GM12864 (cell line): ENCODE measurements at regions not wholly inside any gene's neighbourhood (a gene's known extent, or its start where the extent isn't known, plus 50 kb on each side); places are given as distances from the start of the nearest gene placed in this dataset.
A peak's percentile ranks its signal among the peaks of the same experiment; 100 is the strongest.
"Not testable (repeated sequence)": the region's sequence is repeated elsewhere in the genome, so short reads cannot be mapped to it uniquely, and the experiment has no call there.

Source experiments
- DNase-seq: peaks from one replicate; pipeline ENCODE4 v3.0.0-alpha.2; 2011; ENCODE audit warnings: low read depth
- H3K4me3 ChIP-seq: 2 replicates; pipeline ENCODE4 v1.5.1; 2011; ENCODE audit warnings: mild to moderate bottlenecking, low read depth, low read length, control low read depth
- CTCF ChIP-seq: IDR thresholded peaks from 2 replicates; pipeline ENCODE4 v1.5.1; 2011; ENCODE audit warnings: low read depth, mild to moderate bottlenecking, moderate library complexity, low read length, control low read depth, inconsistent platforms; ENCODE audit errors: missing control alignments

GRCh38 chr1:174105086-174105485 lies 54.2 kb upstream of the RABGAP1L start:
- H3K4me3 ChIP-seq: no peak overlapping the region
- no peak for DNase-seq
- TF ChIP-seq CTCF: no peak

GRCh38 chr1:174103766-174104165 lies 55.6 kb upstream of the RABGAP1L start:
- TF ChIP-seq CTCF: no peak
- DNase-seq: no peak
- no peak overlapping the region for H3K4me3 ChIP-seq

GRCh38 chr1:174101976-174102375 lies 57.3 kb upstream of the RABGAP1L start:
- H3K4me3 ChIP-seq, DNase-seq: not testable (repeated sequence)

- no peak overlapping the region for H3K4me3 ChIP-seq
- no peak for DNase-seq
- TF ChIP-seq CTCF: no peak
These were observed 61.9 kb upstream of the RABGAP1L start for GRCh38 chr1:174097426-174097825.

- peak; percentile 47 for TF ChIP-seq CTCF
- DNase-seq: peak; percentile 27
- H3K4me3 ChIP-seq: not testable (repeated sequence)
These were observed 65.5 kb upstream of the RABGAP1L start for GRCh38 chr1:174093789-174094188.

GRCh38 chr1:174090471-174090870 lies 68.3 kb upstream of the RC3H1 start:
- no peak for TF ChIP-seq CTCF
- no peak for DNase-seq

GRCh38 chr1:174080819-174081218 lies 58.7 kb upstream of the RC3H1 start:
- no peak overlapping the region for H3K4me3 ChIP-seq
- no peak for TF ChIP-seq CTCF
- no peak for DNase-seq

More at GRCh38 chr1:174090471-174090870, 68.3 kb upstream of the RC3H1 start:
- H3K4me3 ChIP-seq: no peak overlapping the region

- H3K4me3 ChIP-seq: no peak overlapping the region
- no peak for DNase-seq
- no peak for TF ChIP-seq CTCF
These were observed 57.6 kb upstream of the RC3H1 start for GRCh38 chr1:174079796-174080195.

- H3K4me3 ChIP-seq: not testable (repeated sequence)
These were observed 56.8 kb upstream of the RC3H1 start for GRCh38 chr1:174078916-174079315.

More at GRCh38 chr1:174078916-174079315, 56.8 kb upstream of the RC3H1 start:
- DNase-seq: not testable (repeated sequence)
